Psoas muscle (tissue), 7 donors: ENCODE measurements at regions not wholly inside any gene's neighbourhood (a gene's known extent, or its start where the extent isn't known, plus 50 kb on each side); places are given as distances from the start of the nearest gene placed in this dataset.

Experiments
- ATAC-seq, 4 donors: fragments of 200-7000 bp; cut with Tn5 transposase; one replicate each; pipeline ENCODE4 v1.9.1; 2020; ENCODE audit warnings: moderate library complexity in 3 of 4, mild to moderate bottlenecking in 2 of 4
- DNase-seq, 2 donors: peaks; one replicate each; pipeline ENCODE4 v3.0.0-alpha.2; 2020
- H3K27ac ChIP-seq: fragments of 200-600 bp; one replicate; pipeline ENCODE4 v1.8.0; 2022
- H3K27me3 ChIP-seq, 3 donors: fragments of 200-600 bp in 1 of 3; one replicate each; pipeline versions ENCODE4 v1.6.1 to v1.8.0; 2013 to 2022; ENCODE audit warnings: low read length in 2 of 3, mild to moderate bottlenecking in 2 of 3, moderate library complexity in 1 of 3; ENCODE audit not compliant: insufficient read depth in 3 of 3
- H3K36me3 ChIP-seq, 2 donors: fragments of 200-600 bp in 1 of 2; one replicate each; pipeline versions ENCODE4 v1.6.1 to v1.8.0; 2013 to 2022; ENCODE audit warnings: low read depth in 1 of 2, mild to moderate bottlenecking in 1 of 2, moderate library complexity in 1 of 2; ENCODE audit not compliant: insufficient read depth in 1 of 2
- H3K4me1 ChIP-seq: fragments of 200-600 bp; one replicate; pipeline ENCODE4 v1.8.0; 2022
- H3K4me3 ChIP-seq: fragments of 200-600 bp; one replicate; pipeline ENCODE4 v1.8.0; 2022; ENCODE audit warnings: mild to moderate bottlenecking
- H3K9me3 ChIP-seq: fragments of 200-600 bp; one replicate; pipeline ENCODE4 v1.8.0; 2022
- WGBS, 3 donors: extraction: QIAGEN DNeasy Blood & Tissue Kit; methylation state at CpG; one replicate each; pipeline versions ENCODE4 v1.1.6 to v1.1.7; 2013; 5-methylcytosine and 5-hydroxymethylcytosine counted together
- intact Hi-C, 2 donors: fragments of 100-400 bp; cut with DNase I; formaldehyde crosslinking; loops; one replicate each; pipeline versions ENCODE4 v1.11.0 to v1.14.2; 2022
- TF ChIP-seq, protein P1 (sequence below): fragments of 200-600 bp; IDR thresholded peaks from one replicate; pipeline ENCODE4 v1.8.0; 2022; ENCODE audit warnings: antibody characterized with exemption
- donor health status: healthy with polysubstance abuse.
- donor health status: DM: no; HTN: no; CAD: no; lungs with moderate emphysema.
- donor health status: Bipolar disorder and iron deficiency.
- donor health status: healthy.
- donor health status: DM: yes; HTN: yes; CAD: no.
- donor health status: DM: no; HTN: no; CAD: no.
- donor health status: DM: yes; HTN: yes; CAD: no.

DNA sequence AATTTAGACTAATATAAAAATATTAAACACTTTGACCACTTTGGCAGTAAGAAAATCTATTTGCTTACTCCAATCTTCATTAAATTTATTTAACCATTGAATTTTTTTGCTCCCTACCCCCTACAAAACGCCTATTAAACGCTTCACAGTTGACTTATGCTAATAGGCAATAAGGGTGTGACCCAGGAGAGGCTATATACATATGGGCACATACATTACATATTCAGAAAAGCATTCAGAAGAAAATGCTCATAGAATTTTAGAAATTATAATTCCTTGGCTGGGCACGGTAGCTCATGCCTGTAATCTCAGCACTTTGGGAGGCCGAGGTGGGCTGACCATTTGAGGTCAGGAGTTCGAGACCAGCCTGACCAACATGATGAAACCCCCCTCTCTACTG is 95.6 kb upstream of the STARD13 start:
- WGBS, 3 donors = 94 to 96% (median 96%) methylated on average over 5 of the region's 5 CpGs
- H3K27me3 ChIP-seq = no peaks in the 10 kb centered on the region

DNA sequence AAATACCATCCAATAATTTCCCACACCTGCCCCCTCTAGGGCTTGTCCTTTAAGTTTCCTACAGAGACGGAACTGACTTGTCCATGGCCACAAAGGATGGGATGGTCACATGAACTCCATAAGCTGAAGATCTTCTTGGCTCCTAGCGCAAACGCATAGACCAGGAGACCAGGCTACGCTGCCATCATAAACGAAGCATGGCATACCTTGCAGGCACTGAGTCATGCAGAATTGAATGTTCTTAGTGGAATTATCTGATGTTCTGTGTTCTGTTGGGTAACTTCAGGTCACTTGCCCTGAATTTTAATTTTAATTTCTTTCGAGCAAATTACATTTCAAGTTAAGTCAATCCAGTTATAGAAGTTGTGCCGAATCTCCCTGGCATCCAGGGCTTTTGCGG is 96.4 kb upstream of the STARD13 start:
- Histone ChIP-seq H3K9me3 (no peaks in the 10 kb centered on the region), H3K36me3 (no peaks in the 10 kb centered on the region), H3K4me1 (no peaks in the 10 kb centered on the region), H3K4me3 (no peak overlapping the region), H3K27ac (no peak overlapping the region), H3K27me3 (no peaks in the 10 kb centered on the region)
- intact Hi-C loops = no loop called here
- TF ChIP-seq, protein P1, sequence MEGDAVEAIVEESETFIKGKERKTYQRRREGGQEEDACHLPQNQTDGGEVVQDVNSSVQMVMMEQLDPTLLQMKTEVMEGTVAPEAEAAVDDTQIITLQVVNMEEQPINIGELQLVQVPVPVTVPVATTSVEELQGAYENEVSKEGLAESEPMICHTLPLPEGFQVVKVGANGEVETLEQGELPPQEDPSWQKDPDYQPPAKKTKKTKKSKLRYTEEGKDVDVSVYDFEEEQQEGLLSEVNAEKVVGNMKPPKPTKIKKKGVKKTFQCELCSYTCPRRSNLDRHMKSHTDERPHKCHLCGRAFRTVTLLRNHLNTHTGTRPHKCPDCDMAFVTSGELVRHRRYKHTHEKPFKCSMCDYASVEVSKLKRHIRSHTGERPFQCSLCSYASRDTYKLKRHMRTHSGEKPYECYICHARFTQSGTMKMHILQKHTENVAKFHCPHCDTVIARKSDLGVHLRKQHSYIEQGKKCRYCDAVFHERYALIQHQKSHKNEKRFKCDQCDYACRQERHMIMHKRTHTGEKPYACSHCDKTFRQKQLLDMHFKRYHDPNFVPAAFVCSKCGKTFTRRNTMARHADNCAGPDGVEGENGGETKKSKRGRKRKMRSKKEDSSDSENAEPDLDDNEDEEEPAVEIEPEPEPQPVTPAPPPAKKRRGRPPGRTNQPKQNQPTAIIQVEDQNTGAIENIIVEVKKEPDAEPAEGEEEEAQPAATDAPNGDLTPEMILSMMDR = no peak
- no peak for ATAC-seq
- DNase-seq = no peak
- 91 to 96% (median 96%) methylated on average over 8 of the region's 8 CpGs for WGBS, 3 donors

More for the DNA sequence above, 95.6 kb upstream of the STARD13 start:
- intact Hi-C loops = no loop called here
- H3K4me1 ChIP-seq = no peaks in the 10 kb centered on the region
- TF ChIP-seq, protein P1 = no peak
- DNase-seq (no peak), ATAC-seq (no peak)
- no peak overlapping the region for H3K27ac ChIP-seq
- no peaks in the 10 kb centered on the region for H3K36me3 ChIP-seq
- H3K4me3 ChIP-seq = no peak overlapping the region
- H3K9me3 ChIP-seq = no peaks in the 10 kb centered on the region

DNA sequence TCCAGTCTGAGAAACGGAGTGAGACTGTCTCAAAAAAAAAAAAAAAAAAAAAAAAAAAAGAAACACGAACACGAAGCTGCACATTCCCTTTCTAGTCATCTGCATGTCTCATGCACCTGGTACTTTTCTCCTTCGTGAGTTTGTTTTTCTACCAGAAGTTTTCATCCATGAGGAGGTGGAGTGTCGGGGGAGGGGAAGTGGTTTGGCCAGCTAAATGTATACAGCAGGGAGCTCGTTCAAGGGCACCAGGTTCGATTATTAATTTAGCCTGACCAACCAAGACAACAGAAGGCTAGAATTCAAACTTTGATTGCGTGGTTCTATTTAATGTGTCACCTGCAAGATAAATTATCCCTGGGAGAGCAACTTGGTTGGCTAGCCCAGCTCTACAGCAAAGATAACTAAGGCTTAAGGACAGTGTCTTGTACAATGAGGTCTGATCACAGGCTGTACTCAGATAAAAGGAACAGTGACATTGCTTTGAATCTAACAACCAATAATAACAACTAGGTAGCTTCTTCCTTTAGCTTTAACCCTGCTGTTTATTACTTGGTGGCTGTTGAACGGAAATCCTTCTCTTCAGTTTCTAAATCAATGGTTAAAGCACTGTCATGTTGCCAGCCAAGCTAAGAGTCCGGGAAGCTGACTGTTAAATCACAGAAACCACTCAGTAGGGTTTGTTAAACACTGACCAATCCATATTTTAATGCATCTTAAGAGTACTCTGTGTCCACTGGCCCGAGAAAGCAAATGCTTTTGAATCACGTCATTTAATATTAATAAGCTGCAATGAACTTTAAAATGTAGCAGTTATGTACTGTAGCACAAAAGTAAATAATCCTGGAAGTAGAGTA is 98.4 kb upstream of the STARD13 start:
- ATAC-seq (no peak), DNase-seq (no peak)
- intact Hi-C loops = no loop called here
- Histone ChIP-seq H3K36me3 (no peaks in the 10 kb centered on the region), H3K9me3 (no peaks in the 10 kb centered on the region), H3K4me3 (no peak overlapping the region), H3K4me1 (no peaks in the 10 kb centered on the region), H3K27me3 (no peaks in the 10 kb centered on the region), H3K27ac (no peak overlapping the region)
- WGBS, 3 donors = 85 to 89% (median 87%) methylated on average over 12 of the region's 12 CpGs
- TF ChIP-seq, protein P1 = no peak

DNA sequence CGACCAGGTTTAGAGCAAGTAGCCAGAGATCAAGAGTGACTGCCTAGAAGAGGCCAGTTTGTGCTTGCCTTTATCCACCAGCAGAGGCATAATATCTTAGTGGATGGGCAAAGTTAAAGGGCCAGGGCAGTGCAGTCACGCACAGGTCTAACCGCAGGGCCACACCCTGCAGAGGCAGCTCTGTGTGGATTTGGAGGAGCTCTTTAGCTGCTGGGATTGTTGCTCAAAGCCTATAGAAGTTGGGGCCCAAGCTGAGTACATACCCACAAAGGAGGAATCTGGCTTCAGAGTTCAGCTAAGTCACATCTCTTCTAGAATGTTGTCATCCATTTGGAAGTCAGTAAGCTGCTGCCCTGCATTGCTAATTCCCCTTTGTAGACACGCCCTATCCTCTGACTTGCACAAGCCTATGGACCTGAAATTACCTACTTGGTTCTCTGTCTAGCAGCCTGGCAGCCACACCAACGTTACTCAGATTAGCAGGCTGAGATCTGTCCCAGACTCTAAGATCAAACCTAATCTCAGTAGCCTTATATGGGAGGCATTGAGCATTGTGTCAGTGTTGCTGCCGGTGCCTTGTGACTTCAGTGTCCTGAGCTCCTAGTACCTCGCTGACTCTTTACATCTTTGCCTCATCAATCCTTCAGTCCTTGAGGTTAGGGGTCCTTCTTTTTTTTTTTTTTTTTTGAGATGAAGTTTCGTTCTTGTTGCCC is 102.9 kb upstream of the STARD13 start:
- H3K9me3 ChIP-seq = no peaks in the 10 kb centered on the region
- H3K4me3 ChIP-seq = no peak overlapping the region
- H3K27me3 ChIP-seq = no peaks in the 10 kb centered on the region
- intact Hi-C loops = no loop called here
- no peak for ATAC-seq
- WGBS, 3 donors = 82 to 92% (median 86%) methylated on average over 8 of the region's 8 CpGs
- no peaks in the 10 kb centered on the region for H3K36me3 ChIP-seq
- no peak for DNase-seq
- TF ChIP-seq, protein P1 = no peak
- no peaks in the 10 kb centered on the region for H3K4me1 ChIP-seq
- no peak overlapping the region for H3K27ac ChIP-seq
